HG02970 (cell line): ENCODE measurements at regions not wholly inside any gene's neighbourhood (a gene's known extent, or its start where the extent isn't known, plus 50 kb on each side); places are given as distances from the start of the nearest gene placed in this dataset.
"Not testable (repeated sequence)": the region's sequence is repeated elsewhere in the genome, so short reads cannot be mapped to it uniquely, and the experiment has no call there.

Experiments used
- ATAC-seq: cut with Tn5 transposase; IDR thresholded peaks from one replicate; pipeline ENCODE4 v1.9.1; 2021; ENCODE audit warnings: mild to moderate bottlenecking, moderate library complexity, moderate number of reproducible peaks; ENCODE audit not compliant: unreplicated experiment, low FRiP score

DNA sequence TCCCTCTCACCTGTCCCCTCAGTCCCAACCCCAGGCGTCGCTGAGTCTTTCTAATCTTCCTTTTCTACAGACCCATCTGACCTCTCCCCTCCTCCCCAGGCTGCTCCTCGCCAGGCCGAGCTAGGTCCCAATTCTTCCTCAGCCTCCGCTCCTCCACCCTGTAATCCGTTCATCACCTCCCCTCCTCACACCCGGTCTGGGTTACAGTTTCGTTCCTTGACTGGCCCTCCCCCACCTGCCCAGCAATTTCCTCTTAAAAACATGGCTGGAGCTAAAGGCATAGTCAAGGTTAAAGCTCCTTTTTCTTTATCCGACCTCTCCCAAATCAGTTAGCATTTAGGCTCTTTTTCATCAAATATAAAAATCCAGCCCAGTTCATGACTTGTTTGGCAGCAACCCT is 262.0 kb downstream of the SMARCA2 start:
- ATAC-seq, result not testable (repeated sequence)

GRCh38 chr9:2277644-2278043 is 262.5 kb downstream of the SMARCA2 start:
- ATAC-seq, result not testable (repeated sequence)

DNA sequence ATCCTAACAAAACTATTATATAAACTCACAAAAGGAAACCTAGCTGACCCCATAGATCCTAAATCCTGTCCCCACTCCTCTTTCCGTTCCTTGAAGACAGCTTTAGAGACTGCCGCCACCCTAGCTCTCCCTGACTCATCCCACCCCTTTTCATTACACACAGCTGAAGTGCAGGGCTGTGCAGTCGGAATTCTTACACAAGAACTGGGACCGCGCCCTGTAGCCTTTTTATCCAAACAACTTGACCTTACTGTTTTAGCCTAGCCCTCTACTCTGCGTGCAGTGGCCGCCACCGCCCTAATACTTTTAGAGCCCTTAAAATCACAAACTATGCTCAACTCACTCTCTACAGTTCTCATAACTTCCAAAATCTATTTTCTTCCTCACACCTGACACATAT is 264.0 kb downstream of the SMARCA2 start:
- not testable (repeated sequence) for ATAC-seq

- ATAC-seq, result no peak
These were observed 266.1 kb downstream of the SMARCA2 start for GRCh38 chr9:2281031-2281802.

DNA sequence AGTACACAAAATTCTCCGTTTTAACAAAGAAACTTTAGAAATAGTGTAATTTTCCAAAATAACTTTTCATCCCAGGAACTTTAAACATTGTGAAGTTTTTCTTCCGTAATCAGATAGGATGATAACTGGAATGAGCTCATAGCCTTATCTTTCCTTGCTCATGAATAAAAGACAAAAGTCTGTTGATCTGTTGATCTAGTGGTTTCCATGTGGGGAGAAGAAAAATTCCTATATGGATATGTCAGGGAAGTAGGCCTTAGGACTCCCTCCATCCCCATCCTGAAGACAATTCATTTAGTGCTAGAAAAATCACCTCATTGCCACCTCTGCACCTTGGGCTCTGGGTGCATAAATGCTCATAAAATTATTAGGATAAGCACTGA is 266.6 kb downstream of the SMARCA2 start:
- no peak for ATAC-seq

GRCh38 chr9:2284770-2285169 is 269.6 kb downstream of the SMARCA2 start:
- no peak for ATAC-seq

- no peak for ATAC-seq
These were observed 270.5 kb downstream of the SMARCA2 start for GRCh38 chr9:2285416-2286332.

GRCh38 chr9:2286333-2286705 is 271.2 kb downstream of the SMARCA2 start:
- ATAC-seq, result no peak

DNA sequence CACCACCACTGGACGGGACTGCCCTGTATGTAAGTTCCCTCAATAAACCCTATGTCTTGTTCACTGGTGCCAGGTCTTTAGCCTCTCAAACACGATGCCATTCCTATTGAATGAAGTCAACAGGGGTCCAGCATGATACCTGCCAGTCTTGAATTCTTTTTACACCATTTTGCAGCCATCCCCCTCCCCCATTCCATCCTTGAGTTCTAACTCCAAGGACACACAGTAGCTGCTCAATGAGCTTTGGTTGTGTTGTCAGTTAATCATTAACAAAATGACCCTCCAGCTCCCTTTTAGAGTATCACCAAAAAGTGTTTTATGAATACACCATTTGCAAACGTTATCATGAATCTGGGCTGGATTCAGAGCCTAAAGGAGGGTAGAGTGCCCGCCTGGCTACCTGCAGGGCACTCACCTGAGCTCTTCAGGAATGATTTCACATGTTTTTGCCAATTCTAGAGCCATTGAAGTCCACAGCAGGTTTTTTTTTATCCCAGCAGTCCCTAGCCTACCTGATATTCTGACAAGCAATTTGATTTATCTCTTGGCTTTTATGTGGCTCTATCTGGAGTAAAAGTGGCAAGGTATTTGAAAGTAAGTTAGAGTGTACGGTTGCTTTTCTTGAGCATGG is 271.8 kb downstream of the SMARCA2 start:
- ATAC-seq, result no peak

- no peak for ATAC-seq
These were observed 273.2 kb downstream of the SMARCA2 start for GRCh38 chr9:2288309-2288708.

DNA sequence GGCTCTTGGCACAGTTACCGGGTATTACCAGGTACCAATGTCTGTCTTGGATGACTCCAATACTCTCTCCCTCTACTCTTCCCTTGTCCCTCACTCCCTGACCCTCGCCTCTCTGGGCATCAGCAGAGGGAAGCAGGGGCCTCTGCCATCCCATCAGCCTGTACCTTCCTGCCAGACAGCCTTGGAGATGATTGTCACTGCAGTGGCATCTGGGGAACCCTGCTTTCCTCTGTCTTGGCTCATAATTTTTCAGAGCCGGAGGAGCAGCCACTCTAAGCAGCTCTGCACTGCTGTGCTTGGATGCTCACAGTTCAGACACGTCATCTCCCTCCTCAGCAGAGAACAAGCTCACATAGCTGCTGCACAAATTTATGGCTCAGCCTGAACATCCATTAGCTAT is 274.1 kb downstream of the SMARCA2 start:
- ATAC-seq, result no peak

DNA sequence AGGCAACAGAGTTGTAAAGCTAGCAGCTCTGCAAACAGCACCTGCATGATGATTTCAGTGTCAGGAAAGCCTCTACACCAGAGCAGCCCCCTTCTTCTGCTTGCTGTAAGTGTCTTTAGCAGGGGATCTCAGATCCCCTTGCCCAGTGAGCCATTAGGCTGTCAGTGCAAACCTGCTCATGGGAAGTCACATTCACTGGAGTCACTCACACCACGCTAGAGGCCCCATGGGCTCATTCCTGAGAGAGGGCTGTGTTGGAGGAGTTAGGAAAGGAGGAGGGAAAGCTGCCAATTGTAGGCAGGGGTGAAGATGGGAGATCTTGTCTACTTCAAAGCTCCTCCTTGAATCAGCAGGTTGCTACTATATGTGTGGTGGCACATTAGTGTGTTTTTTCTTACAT is 275.2 kb downstream of the SMARCA2 start:
- ATAC-seq, result no peak

GRCh38 chr9:2291980-2292704 is 277.0 kb downstream of the SMARCA2 start:
- no peak for ATAC-seq

DNA sequence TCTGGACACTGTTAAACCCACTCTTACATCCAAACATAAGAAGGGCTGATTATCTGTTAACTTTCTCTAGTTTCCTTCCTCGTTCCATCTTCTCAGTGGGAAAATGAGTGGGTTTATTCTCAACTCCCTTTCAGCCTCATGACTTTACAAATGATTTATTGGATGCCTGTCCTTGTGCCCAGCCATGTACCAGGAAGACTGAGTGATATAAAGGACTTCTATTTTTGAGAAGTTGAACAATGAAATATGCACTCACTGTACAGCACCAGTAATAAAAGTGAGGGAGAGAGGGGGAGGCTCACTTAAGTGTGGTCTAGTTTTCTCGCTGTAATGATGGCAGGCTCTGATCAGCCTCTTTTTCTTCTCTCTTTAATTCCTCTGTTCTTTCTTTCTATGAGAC is 277.6 kb downstream of the SMARCA2 start:
- no peak for ATAC-seq

DNA sequence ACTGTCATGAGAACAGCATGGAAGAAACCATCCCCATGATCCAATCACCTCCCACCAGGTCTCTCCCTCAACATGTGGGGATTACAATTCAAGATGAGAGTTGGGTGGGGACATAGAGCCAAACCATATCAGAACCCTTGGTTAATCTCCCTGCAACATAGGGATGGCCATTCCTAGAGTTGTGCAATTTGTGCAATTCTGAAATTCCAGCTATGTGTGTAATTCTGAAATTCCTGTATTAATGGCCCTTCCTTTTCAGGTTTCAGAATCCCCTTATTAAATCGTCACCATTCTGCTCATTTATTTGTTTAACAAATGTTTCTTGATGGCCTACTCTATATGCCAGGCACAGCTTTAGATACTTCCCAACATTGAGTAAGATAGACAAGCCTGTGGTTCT is 282.6 kb downstream of the SMARCA2 start:
- ATAC-seq, result no peak

GRCh38 chr9:2298217-2298616 is 283.1 kb downstream of the SMARCA2 start:
- no peak for ATAC-seq

- ATAC-seq, result no peak
These were observed 284.2 kb downstream of the SMARCA2 start for GRCh38 chr9:2299156-2299842.

DNA sequence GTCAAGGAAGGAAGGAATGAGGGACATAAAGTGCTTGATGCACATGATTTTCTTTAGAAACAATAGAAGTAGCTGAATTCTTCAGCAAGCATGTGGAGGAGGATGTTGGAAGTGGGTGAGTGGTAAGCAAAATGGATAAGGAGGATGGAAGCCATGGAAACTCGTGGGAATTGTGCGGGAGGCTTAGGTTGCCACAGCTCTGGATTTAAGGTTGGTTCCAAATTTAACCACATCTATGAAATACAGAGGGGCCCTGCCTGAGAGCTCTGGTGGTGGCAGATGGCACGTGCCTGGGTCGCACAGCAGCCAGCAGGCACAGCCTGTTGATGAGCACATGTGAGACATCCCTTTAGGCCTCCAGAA is 284.7 kb downstream of the SMARCA2 start:
- ATAC-seq, result no peak

- ATAC-seq, result no peak
These were observed 285.2 kb downstream of the SMARCA2 start for GRCh38 chr9:2300325-2300724.

GRCh38 chr9:2302606-2303005 is 287.5 kb downstream of the SMARCA2 start:
- ATAC-seq, result no peak
